SK-N-SH (cell line): ENCODE measurements at regions not wholly inside any gene's neighbourhood (a gene's known extent, or its start where the extent isn't known, plus 50 kb on each side); places are given as distances from the start of the nearest gene placed in this dataset.

ENCODE experiments used
- CTCF ChIA-PET: fragments of 300-600, 350-600 bp; formaldehyde crosslinking; extraction: SDS; loops from one replicate; lab custom pipeline; 2021; lab: Yijun Ruan, JAX
- POLR2A ChIA-PET: fragments of 350-600 bp; sonication (Branson Sonifier 250); formaldehyde crosslinking; extraction: SDS; loops from one replicate; lab custom pipeline; 2020; ENCODE audit warnings: antibody characterized with exemption, inconsistent platforms; lab: Yijun Ruan, JAX
- DNase-seq: peaks from one replicate; pipeline ENCODE4 v3.0.0; 2012
- H2AFZ ChIP-seq: fragments of 200-600 bp; sonication (generic); 2 replicates; pipeline ENCODE4 v1.8.1; 2016; ENCODE audit warnings: antibody characterized with exemption, mild to moderate bottlenecking, low read depth
- H3F3A ChIP-seq: fragments of 200-600 bp; sonication (generic); replicated peaks from 2 replicates; pipeline ENCODE3; 2016; ENCODE audit warnings: antibody characterized with exemption, mild to moderate bottlenecking; ENCODE audit not compliant: insufficient read depth
- H3K27ac ChIP-seq, 2 experiments: fragments of 200-500 bp in 1 of 2; fragments of 200-600 bp in 1 of 2; sonication (Bioruptor generic) in 1 of 2; sonication (generic), shearing (Covaris generic) in 1 of 2; 2 replicates each; pipeline versions ENCODE4 v1.5.1 to v1.6.1; 2014 to 2016; ENCODE audit warnings: low read depth in 2 of 2, inconsistent platforms in 1 of 2, low read length in 1 of 2, mild to moderate bottlenecking in 1 of 2, mixed read lengths in 1 of 2
- H3K27me3 ChIP-seq: fragments of 200-600 bp; sonication (generic), shearing (Covaris generic); 2 replicates; pipeline ENCODE4 v1.6.1; 2016; ENCODE audit warnings: mixed run types; ENCODE audit not compliant: insufficient read depth
- H3K36me3 ChIP-seq, 2 experiments: fragments of 200-500 bp in 1 of 2; fragments of 200-600 bp in 1 of 2; sonication (Bioruptor generic) in 1 of 2; sonication (generic) in 1 of 2; replicated peaks in 1 of 2; 2 replicates each; pipeline versions ENCODE3 to v1.5.1; 2014 to 2016; ENCODE audit warnings: low read length in 1 of 2, mild to moderate bottlenecking in 1 of 2; ENCODE audit not compliant: insufficient read depth in 2 of 2, control insufficient read depth in 1 of 2
- H3K4me1 ChIP-seq, 2 experiments: fragments of 200-500 bp in 1 of 2; fragments of 200-600 bp in 1 of 2; sonication (Bioruptor generic) in 1 of 2; sonication (generic), shearing (Covaris generic) in 1 of 2; 2 replicates each; pipeline versions ENCODE4 v1.5.1 to v1.6.1; 2014 to 2016; ENCODE audit warnings: low read depth in 1 of 2, low read length in 1 of 2, mixed run types in 1 of 2; ENCODE audit not compliant: insufficient read depth in 2 of 2, control insufficient read depth in 1 of 2
- H3K4me2 ChIP-seq: fragments of 200-600 bp; sonication (generic), shearing (Covaris generic); 2 replicates; pipeline ENCODE4 v1.6.1; 2017; ENCODE audit warnings: mixed run types
- H3K4me3 ChIP-seq, 2 experiments: fragments of 200-500 bp in 1 of 2; fragments of 200-600 bp in 1 of 2; sonication (Bioruptor generic) in 1 of 2; sonication (generic), shearing (Covaris generic) in 1 of 2; 2 replicates each; pipeline versions ENCODE4 v1.5.1 to v1.8.1; 2014 to 2016; ENCODE audit warnings: low read depth in 2 of 2, inconsistent platforms in 1 of 2, low read length in 1 of 2, mild to moderate bottlenecking in 1 of 2, mixed read lengths in 1 of 2, moderate library complexity in 1 of 2
- H3K79me2 ChIP-seq: fragments of 200-600 bp; sonication (generic); 2 replicates; pipeline ENCODE4 v1.8.1; 2017; ENCODE audit warnings: mild to moderate bottlenecking; ENCODE audit not compliant: insufficient read depth
- H3K9ac ChIP-seq: fragments of 200-600 bp; sonication (generic); 2 replicates; pipeline ENCODE4 v1.6.1; 2017; ENCODE audit warnings: mixed run types
- H3K9me2 ChIP-seq: fragments of 200-600 bp; sonication (generic); 2 replicates; pipeline ENCODE4 v1.6.1; 2017; ENCODE audit warnings: mixed run types
- H3K9me3 ChIP-seq: fragments of 200-600 bp; sonication (generic); 2 replicates; pipeline ENCODE4 v1.6.1; 2017; ENCODE audit warnings: mixed run types, mild to moderate bottlenecking, moderate library complexity
- H4K20me1 ChIP-seq: fragments of 200-600 bp; sonication (generic); 2 replicates; pipeline ENCODE4 v1.6.1; 2017; ENCODE audit warnings: mild to moderate bottlenecking, mixed run types; ENCODE audit not compliant: insufficient read depth
- CHD2 ChIP-seq: fragments of 150-350 bp; IDR thresholded peaks from 2 replicates; pipeline ENCODE4 v1.6.1; 2018; ENCODE audit warnings: low read length; ENCODE audit not compliant: partially characterized antibody
- FOSL2 ChIP-seq: IDR thresholded peaks from 2 replicates; pipeline ENCODE4 v1.4.0; 2012; ENCODE audit warnings: low read depth, mild to moderate bottlenecking, moderate library complexity, borderline replicate concordance
- FOXM1 ChIP-seq: IDR thresholded peaks from 2 replicates; pipeline ENCODE4 v1.4.0; 2012; ENCODE audit warnings: low read depth, mild to moderate bottlenecking
- GABPA ChIP-seq: IDR thresholded peaks from 2 replicates; pipeline ENCODE4 v1.4.0; 2012; ENCODE audit warnings: low read depth, mild to moderate bottlenecking
- GATA2 ChIP-seq: sonication (generic); formaldehyde crosslinking; IDR thresholded peaks from 2 replicates; pipeline ENCODE4 v1.5.0; 2020; ENCODE audit warnings: mild to moderate bottlenecking, missing genetic modification reagents
- MAX ChIP-seq: IDR thresholded peaks from 2 replicates; pipeline ENCODE4 v1.4.0; 2012; ENCODE audit warnings: low read depth
- MXI1 ChIP-seq: IDR thresholded peaks from 2 replicates; pipeline ENCODE4 v1.6.1; 2012; ENCODE audit warnings: mild to moderate bottlenecking, low read depth, low read length, improper control_type of control experiment
- NRF1 ChIP-seq: IDR thresholded peaks from 2 replicates; pipeline ENCODE4 v1.6.1; 2012; ENCODE audit warnings: low read depth, mild to moderate bottlenecking, low read length
- POLR2AphosphoS5 ChIP-seq: IDR thresholded peaks from 2 replicates; pipeline ENCODE4 v1.6.1; 2012; ENCODE audit warnings: low read depth, low read length
- RAD21 ChIP-seq: IDR thresholded peaks from 2 replicates; pipeline ENCODE4 v1.6.1; 2012; ENCODE audit warnings: mild to moderate bottlenecking, low read length
- RCOR1 ChIP-seq: fragments of 150-350 bp; IDR thresholded peaks from 2 replicates; pipeline ENCODE4 v1.6.1; 2017; ENCODE audit warnings: antibody characterized with exemption, low read length
- RXRA ChIP-seq: IDR thresholded peaks from 2 replicates; pipeline ENCODE4 v1.4.0; 2012; ENCODE audit warnings: low read depth, mild to moderate bottlenecking, borderline replicate concordance
- SIN3A ChIP-seq: IDR thresholded peaks from 2 replicates; pipeline ENCODE4 v1.6.1; 2012; ENCODE audit warnings: low read depth, mild to moderate bottlenecking, low read length, moderate library complexity, borderline replicate concordance
- SMC3 ChIP-seq: IDR thresholded peaks from 2 replicates; pipeline ENCODE4 v1.6.1; 2012; ENCODE audit warnings: low read depth, low read length, improper control_type of control experiment
- TAF1 ChIP-seq: IDR thresholded peaks from 2 replicates; pipeline ENCODE4 v1.6.1; 2012; ENCODE audit warnings: low read depth, mild to moderate bottlenecking, low read length, moderate library complexity, borderline replicate concordance
- TCF12 ChIP-seq: IDR thresholded peaks from 2 replicates; pipeline ENCODE4 v1.4.0; 2012
- TEAD4 ChIP-seq: IDR thresholded peaks from 2 replicates; pipeline ENCODE4 v1.4.0; 2012; ENCODE audit warnings: mild to moderate bottlenecking, borderline replicate concordance; ENCODE audit not compliant: insufficient read depth
- ZBTB33 ChIP-seq: IDR thresholded peaks from 2 replicates; pipeline ENCODE4 v1.4.0; 2012; ENCODE audit warnings: low read depth, borderline replicate concordance
- WGBS: methylation state at CpG from one replicate; pipeline ENCODE4 v1.1.6; 2017; ENCODE audit warnings: low lambda C conversion rate; 5-methylcytosine and 5-hydroxymethylcytosine counted together
- TF ChIP-seq, protein P1 (sequence below): IDR thresholded peaks from 2 replicates; pipeline ENCODE4 v1.4.0; 2012; ENCODE audit warnings: low read depth, borderline replicate concordance
- TF ChIP-seq, protein P2 (sequence below): IDR thresholded peaks from 2 replicates; pipeline ENCODE4; 2012
- TF ChIP-seq, protein P3 (sequence below): fragments of 150-350 bp; IDR thresholded peaks from 2 replicates; pipeline ENCODE4 v1.6.1; 2017; ENCODE audit warnings: antibody characterized with exemption, low read length, low read depth, borderline replicate concordance

- H2AFZ ChIP-seq = no peak overlapping the region
- TF ChIP-seq ZBTB33 = no peak
- TF ChIP-seq FOSL2 = no peak
- TF ChIP-seq TEAD4 = no peak
- no peak for TF ChIP-seq FOXM1
- TF ChIP-seq CHD2 = no peak
- no peak for TF ChIP-seq TAF1
- ChIA-PET POLR2A (no interaction called here), CTCF (no interaction called here)
- no peak overlapping the region for H3K4me2 ChIP-seq
- H3K4me1 ChIP-seq = no peaks in the 10 kb centered on the region
- no peaks in the 10 kb centered on the region for H4K20me1 ChIP-seq
- no peak overlapping the region for H3K27ac ChIP-seq
- DNase-seq = no peak
- H3K27me3 ChIP-seq = no peaks in the 10 kb centered on the region
- H3K9ac ChIP-seq = no peak overlapping the region
- H3K9me3 ChIP-seq = no peaks in the 10 kb centered on the region
- H3K4me3 ChIP-seq = no peak overlapping the region
- H3K79me2 ChIP-seq = no peaks in the 10 kb centered on the region
- no peaks in the 10 kb centered on the region for H3K36me3 ChIP-seq
- H3F3A ChIP-seq = no peaks in the 10 kb centered on the region
- 26% methylated on average over 1 of the region's 1 CpG for WGBS
- H3K9me2 ChIP-seq = no peaks in the 10 kb centered on the region
Measured at GRCh38 chr1:191977874-191978506, 180.3 kb upstream of the RGS18 start.

DNA sequence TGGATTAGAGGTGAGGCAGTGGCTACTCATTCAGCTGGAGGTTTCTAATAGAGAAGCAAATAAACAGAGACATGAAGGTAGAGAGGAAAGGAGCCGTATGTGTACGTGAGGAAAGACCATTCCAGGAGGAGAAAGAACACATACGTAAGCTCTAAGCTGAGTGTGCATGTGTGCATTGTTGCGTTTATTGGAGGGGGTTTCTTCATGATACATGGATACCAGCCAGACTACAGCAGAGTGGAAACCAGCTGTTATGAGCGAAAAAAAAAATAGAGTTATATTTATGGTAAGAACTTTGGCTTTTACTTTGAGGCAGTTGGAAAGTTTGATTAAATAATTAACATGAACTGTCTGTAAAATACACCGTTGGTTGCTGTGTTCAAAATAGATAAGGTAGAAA is 173.4 kb upstream of the RGS18 start:
- no peak for DNase-seq
- Histone ChIP-seq H3K4me2 (no peak overlapping the region), H3K27ac (no peak overlapping the region), H4K20me1 (no peaks in the 10 kb centered on the region), H3F3A (no peaks in the 10 kb centered on the region), H3K9me2 (no peaks in the 10 kb centered on the region), H3K4me1 (no peaks in the 10 kb centered on the region), H3K9me3 (no peaks in the 10 kb centered on the region), H3K27me3 (no peaks in the 10 kb centered on the region), H3K79me2 (no peaks in the 10 kb centered on the region), H2AFZ (no peak overlapping the region), H3K36me3 (no peaks in the 10 kb centered on the region), H3K4me3 (no peak overlapping the region), H3K9ac (no peak overlapping the region)
- 31% methylated on average over 6 of the region's 6 CpGs for WGBS
- POLR2A ChIA-PET = no interaction called here
- CTCF ChIA-PET = no interaction called here
- TF ChIP-seq RXRA (no peak), TAF1 (no peak), GATA2 (no peak), RAD21 (no peak), FOXM1 (no peak), RCOR1 (no peak), SMC3 (no peak), CHD2 (no peak), NRF1 (no peak), POLR2AphosphoS5 (no peak), MAX (no peak), MXI1 (no peak), GABPA (no peak), SIN3A (no peak), TCF12 (no peak)
- TF ChIP-seq, protein P1, sequence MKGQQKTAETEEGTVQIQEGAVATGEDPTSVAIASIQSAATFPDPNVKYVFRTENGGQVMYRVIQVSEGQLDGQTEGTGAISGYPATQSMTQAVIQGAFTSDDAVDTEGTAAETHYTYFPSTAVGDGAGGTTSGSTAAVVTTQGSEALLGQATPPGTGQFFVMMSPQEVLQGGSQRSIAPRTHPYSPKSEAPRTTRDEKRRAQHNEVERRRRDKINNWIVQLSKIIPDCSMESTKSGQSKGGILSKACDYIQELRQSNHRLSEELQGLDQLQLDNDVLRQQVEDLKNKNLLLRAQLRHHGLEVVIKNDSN = no peak
- TF ChIP-seq, protein P2, sequence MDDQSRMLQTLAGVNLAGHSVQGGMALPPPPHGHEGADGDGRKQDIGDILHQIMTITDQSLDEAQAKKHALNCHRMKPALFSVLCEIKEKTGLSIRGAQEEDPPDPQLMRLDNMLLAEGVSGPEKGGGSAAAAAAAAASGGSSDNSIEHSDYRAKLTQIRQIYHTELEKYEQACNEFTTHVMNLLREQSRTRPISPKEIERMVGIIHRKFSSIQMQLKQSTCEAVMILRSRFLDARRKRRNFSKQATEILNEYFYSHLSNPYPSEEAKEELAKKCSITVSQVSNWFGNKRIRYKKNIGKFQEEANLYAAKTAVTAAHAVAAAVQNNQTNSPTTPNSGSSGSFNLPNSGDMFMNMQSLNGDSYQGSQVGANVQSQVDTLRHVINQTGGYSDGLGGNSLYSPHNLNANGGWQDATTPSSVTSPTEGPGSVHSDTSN = no peak
- TF ChIP-seq, protein P3, sequence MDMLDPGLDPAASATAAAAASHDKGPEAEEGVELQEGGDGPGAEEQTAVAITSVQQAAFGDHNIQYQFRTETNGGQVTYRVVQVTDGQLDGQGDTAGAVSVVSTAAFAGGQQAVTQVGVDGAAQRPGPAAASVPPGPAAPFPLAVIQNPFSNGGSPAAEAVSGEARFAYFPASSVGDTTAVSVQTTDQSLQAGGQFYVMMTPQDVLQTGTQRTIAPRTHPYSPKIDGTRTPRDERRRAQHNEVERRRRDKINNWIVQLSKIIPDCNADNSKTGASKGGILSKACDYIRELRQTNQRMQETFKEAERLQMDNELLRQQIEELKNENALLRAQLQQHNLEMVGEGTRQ = no peak
